GM21723 (cell line): ENCODE measurements at regions not wholly inside any gene's neighbourhood (a gene's known extent, or its start where the extent isn't known, plus 50 kb on each side); places are given as distances from the start of the nearest gene placed in this dataset.
"Not testable (repeated sequence)": the region's sequence is repeated elsewhere in the genome, so short reads cannot be mapped to it uniquely, and the experiment has no call there.

ENCODE experiments used
- ATAC-seq: cut with Tn5 transposase; IDR thresholded peaks from one replicate; pipeline ENCODE4 v1.9.1; 2021; ENCODE audit warnings: mild to moderate bottlenecking, moderate library complexity; ENCODE audit not compliant: unreplicated experiment

DNA sequence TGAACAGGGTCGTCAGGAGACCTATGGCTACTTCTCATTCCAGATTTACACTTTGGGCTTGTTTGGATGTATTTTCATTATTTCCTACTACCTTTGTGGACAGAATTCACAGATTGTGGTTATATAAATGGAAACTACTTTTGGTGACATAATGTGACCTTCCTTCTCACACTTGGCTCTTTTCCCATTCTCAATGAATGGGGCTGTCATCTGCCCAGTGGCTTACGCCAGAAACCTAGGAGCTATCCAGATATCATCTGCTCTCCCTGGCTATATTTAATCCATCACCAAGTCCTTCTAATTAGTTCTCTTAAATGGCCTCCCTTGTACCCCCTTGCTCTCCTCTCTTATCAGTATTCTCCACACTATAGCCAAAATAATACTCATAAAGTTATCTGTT, 1606.8 kb downstream of the KHDRBS2 start:
- ATAC-seq = no peak

- no peak for ATAC-seq
Measured at GRCh38 chr6:60671369-60671768, 1614.7 kb downstream of the KHDRBS2 start.

DNA sequence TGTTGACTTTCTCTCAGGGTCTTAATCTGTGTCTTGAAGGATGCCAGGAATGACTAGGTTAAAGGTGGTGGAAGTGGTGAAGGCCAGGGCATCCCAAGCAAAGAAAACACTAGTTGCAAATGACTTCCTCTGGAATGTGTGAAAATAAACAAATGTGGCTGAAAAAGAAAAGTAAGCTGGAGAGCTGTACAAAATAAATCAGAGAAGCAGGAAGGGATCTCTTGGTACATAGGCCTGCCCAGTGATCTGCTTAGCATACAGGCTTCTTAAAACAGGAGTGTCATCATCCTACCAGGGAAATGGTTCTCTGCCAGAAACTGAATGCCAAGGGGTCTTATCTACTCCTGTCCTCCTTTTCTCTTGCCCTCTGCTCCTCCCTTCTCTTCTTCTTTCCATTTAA, 1616.0 kb downstream of the KHDRBS2 start:
- no peak for ATAC-seq

GRCh38 chr6:60668428-60668827, 1617.6 kb downstream of the KHDRBS2 start:
- ATAC-seq = no peak

DNA sequence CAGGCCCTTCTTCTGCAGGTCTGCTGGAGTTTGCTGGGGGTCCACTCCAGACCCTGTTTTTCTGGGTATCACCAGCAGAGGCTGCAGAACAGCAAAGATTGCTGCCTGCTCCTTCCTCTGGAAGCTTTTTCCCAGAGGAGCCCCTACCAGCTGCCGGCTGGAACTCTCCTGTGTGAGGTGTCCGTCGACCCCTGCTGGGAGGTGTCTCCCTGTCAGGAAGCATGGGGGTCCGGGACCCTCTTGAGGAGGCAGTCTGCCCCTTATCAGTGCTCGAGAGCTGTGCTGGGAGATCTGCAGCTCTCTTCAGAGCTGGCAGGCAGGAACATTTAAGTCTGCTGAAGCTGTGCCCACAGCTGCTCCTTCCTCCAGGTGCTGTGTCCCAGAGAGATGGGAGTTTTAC, 1622.8 kb downstream of the KHDRBS2 start:
- not testable (repeated sequence) for ATAC-seq

DNA sequence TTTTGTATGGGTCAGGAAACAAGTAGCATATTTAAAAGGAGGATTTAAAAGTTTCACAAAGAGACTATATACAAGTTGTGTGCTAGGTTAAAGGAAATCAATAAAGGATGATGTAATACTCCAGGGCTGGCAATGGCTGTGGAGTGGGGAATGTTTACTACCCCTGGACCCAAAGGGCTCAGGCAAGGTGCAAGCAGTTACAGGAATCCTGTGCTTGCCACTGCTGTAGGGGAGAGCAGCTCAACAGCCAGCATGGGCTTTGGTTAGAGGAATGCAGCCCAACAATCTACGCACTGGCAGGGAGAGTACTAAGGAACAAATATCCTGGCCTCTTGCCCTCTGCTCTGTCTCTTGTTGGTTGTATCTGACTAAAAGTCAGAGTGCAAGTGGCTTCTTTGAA, 1642.2 kb downstream of the KHDRBS2 start:
- no peak for ATAC-seq

DNA sequence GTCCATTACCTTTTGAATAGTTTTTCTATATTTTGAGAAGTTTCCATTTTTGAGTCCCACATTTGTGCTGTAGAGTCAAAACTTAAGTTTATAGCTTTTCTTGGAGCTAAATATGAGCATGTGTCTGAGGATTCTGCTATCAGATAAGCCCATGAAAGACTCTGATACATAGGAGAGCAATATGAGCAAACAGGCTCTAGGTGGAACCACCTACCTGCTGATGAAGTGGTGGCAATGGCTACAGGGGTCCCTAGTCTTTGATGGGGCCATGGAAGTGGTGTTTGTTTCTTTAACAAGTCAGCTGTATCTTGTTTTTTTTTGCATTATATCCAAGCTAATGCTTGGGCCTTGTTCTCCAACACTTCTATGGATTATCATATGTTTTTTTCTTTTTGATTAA, 1646.8 kb downstream of the KHDRBS2 start:
- ATAC-seq = not testable (repeated sequence)
